NCI-H1930 (cell line): ENCODE measurements at regions not wholly inside any gene's neighbourhood (a gene's known extent, or its start where the extent isn't known, plus 50 kb on each side); places are given as distances from the start of the nearest gene placed in this dataset.

Source experiments
- DNase-seq, 2 experiments: peaks; one replicate each; lab custom pipeline; 2025; lab: John Stamatoyannopoulos, UW

DNA sequence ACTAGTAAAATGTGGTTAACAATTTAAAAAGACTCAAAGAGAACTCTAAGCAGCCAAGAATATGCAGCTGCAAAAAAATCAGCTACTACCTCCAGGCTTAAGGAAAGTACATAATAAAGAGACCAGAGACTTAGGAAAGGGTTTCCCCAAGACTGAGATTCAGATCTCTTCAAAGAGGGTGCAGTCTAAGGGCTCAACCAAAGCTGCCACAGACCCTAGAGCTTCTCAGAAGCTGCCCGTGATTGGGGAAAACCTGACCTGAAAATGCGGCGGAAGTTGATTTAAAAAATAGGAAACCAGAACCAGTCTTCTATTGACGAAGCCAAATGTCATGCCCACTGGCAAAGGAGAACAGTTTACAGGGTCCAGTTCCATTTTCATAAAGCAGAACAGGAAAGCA lies 516.8 kb upstream of the MARCKS start:
- no peak for DNase-seq

DNA sequence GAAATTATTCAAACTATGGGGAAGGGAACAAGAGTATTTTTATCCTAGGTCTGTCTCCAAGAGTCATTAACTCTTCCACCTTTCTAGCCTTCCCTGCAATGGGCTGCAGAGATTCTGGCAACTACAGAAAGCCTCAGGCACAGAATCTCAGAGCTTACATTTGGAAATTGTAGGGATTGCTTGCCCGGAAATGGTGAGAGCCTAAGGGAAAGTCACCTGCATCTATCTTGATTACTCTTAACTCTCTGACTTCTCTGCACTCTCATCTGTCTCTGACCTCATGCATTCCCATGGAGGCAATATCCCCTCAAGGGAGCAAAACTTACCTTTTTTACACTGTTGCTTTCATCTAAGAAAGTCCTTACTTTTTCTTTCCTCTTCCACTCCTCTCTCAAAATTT lies 513.2 kb upstream of the MARCKS start:
- no peak for DNase-seq

DNA sequence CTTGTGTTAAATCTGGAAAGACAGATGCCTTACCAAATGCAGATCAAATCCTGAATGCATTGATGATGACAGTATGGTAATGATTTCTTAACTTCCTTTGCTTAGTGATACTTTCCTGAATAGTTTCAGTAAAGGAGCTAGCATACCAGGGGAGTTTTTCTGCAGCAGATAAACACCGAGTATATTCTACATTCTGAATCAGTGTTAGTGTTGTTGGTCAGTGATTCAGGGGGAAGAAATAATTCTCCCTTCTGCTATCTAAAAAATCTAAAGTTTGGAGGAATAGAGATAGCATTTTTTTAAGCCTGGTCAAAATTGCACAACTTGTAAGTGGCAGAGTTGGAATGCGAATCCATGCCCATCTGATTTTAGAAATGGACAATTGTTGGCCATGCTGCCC lies 512.2 kb upstream of the MARCKS start:
- DNase-seq = no peak

GRCh38 chr6:113347436-113347835 lies 509.7 kb upstream of the MARCKS start:
- DNase-seq = no peak

DNA sequence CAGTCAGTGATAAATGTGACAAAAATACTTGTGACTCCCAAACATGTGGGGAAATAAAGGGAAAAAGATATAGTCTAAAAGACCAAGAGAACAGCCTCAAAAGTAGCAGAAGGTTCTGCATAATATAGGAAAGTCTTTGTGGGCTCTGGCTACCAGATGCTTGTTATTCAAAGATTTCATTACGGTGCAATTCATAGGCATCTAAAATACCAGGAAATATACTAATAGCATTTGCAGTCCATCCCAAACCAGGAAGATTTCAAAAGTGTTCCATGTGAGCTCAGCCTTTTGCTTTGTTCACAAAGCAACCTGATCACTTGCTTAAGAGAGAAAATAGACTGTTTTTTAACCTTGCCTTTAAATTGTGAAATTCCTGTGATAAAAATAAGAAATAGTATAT lies 506.7 kb upstream of the MARCKS start:
- no peak for DNase-seq

DNA sequence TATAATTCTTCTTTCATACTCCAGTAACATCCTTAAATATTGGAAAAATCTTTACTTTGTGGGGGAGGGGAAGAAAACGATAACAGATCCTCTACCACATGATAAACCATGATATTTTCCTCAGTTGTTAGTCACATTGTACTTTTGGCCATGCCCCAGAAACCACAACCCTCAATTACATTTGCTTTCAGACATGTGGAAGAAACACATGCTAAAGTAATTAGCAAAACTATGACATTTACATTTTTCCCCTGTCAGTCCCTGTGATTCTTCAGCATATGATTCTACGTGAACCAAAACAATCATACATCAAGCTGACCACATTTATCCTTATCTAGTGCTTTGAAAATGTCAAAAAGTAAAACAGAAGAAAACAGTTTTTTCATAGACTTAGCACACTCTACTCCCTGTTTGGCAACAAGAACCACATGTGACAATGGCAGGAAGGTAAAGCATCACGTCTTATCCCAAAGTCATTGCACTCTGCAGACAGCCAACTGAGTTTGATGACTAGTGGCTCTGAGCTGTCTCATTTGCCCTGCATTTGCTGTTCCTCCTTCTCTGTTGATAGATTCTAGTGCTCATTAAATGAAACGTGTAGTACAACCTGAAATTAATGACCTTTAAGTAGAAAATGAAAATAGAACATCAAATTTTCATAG lies 505.8 kb upstream of the MARCKS start:
- DNase-seq = no peak

GRCh38 chr6:113352029-113352801 lies 504.9 kb upstream of the MARCKS start:
- DNase-seq = no peak

DNA sequence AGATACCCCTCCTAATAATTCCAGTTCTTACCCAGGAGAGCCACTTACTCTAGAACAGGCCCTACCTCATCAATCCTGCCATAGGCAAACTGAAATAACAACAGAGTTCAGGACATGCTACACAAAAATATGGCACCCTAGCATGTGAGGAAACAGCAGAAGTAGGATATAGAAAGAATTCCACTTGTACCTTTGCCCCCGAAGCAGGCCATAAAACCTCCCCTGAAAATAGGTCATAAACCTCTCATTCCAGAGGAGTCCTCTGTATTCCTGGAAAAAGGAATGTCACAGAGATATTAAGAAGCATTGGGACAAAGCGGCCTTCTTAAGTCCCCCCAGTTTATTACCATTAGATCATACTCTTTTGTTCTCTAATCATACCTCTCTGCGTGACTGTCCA lies 504.3 kb upstream of the MARCKS start:
- no peak for DNase-seq

GRCh38 chr6:113353392-113353791 lies 503.8 kb upstream of the MARCKS start:
- DNase-seq = no peak

DNA sequence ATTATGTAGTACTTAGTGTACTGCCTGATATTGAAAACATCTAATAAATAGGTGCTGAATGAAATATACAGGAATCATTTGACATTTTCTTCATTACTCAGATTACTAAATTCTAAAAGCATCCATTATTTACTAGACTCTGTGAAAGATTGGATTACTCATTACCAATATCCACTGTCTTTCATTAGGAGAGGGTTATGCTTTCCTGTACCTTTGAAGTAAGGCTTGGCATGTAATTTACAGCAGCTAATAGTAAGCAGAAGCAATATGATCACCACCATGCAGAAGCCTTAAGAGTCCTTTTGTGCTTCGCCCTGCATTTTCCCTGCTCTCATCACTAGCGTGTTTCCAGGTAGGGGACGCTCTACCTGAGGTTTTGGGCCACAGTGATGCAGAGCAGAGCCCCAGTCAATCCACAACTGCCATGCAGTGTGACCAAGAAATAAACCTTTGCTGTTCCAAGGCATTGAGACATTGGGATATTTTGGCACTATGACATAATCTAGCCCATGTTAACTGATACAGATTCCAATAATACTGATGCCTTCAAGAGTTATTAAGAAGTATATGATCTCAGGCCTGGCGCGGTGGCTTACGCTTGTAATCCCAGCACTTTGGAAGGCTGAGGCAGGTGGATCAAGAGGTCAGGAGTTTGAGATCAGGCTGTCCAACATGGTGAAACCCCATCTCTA lies 502.8 kb upstream of the MARCKS start:
- no peak for DNase-seq

DNA sequence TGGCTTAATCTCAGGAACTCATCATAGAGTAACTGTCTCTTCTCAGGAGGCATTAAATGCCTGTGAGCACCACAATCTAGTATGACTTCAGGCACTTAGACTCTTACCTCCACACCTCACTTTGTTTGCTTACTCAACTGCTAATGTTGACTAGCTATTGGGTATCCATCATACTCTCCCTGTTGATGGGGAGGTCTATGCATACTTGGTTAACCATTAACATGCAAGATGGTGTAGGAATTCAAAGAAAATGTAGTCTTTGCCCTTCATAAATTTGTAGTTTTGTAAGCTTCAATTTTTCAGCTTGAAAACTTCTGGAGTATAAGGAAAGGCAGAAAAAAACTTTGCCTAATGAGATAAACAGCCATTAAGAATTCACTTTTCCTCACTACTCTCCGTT lies 501.0 kb upstream of the MARCKS start:
- DNase-seq = no peak

DNA sequence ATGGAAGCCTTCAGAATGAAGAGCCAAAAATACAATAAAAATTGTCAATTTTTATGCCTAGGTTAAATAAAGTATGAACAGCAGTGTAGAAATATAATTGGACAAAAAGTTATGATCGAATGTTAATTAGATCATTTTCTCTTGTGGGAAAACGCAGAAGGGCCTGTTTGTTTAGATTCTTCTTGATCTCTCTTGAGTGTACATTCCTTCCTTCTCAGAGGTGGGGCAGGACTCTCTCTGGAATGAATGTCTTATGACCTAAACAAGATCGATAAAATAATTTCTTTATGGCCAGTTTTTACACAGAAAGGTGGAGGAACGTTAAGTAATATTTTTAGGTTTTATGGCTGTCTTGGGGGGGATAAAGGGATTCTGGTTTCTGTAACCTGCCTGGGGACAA lies 500.1 kb upstream of the MARCKS start:
- no peak for DNase-seq

DNA sequence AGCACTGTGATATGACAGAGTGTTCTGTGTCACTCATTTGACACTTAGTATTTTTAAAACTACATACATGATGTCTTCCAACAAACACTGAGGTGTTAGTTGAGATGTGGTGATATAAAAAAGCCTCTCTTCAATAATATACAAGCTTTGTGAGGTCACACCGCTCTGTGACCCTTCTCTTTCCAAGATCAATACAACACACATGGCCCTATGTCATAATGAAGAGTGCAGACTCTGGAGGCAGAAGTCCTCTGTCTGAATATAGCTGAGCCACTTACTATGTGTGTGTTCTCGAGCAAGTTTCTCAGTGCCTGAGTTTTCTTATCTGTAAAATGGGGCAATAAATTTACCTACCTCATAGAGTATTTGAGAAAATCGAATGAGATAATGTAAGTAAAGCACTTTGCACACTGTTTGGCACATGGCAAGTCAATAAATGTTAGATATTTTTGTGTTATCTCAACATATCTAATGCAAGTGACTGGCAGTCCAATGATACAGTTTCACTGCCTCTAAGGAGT lies 499.0 kb upstream of the MARCKS start:
- no peak for DNase-seq

DNA sequence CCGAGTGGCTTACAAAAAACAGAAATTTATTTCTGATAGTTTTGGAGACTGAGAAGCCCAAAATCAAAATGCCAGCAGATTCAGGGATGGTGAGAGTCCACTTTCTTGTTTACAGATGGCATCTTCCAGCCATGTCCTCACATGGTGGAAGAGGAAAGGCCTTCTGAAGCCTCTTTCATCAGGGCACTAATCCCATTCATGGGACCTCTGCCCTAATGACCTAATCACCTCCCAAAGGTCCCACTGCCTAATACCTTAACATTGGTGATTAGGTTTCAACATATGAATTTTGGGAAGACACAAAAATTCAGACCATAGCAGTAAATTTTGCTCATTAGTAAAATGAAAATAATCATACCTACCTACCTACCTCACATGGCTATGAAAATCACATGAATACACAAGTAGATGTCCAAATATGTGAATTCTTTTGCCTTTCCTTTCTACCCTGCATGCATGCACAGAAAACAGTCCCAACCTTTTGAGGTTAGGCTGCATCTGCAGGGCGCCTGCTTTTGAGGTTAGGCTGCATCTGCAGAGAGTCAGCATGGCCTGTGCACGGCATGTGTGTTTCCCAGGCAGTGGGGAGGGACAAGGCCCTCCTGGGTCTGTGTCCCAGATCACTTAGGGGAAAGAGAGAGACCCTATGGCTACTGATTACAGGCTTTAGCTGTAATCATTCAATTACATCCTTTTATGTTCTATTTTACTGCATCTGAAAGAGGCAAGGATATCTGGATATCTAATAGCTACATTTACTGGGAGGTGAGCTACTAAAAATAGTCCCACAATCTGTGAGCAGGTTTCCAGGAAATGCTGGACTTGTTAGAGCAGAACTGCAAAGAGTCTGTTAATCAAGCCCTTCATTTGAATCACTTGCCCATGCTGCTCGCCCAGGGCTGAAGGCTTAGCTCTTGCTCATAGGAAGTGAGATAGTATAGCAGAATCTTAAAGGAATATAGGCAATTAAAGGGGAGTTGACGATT lies 497.7 kb upstream of the MARCKS start:
- no peak for DNase-seq

DNA sequence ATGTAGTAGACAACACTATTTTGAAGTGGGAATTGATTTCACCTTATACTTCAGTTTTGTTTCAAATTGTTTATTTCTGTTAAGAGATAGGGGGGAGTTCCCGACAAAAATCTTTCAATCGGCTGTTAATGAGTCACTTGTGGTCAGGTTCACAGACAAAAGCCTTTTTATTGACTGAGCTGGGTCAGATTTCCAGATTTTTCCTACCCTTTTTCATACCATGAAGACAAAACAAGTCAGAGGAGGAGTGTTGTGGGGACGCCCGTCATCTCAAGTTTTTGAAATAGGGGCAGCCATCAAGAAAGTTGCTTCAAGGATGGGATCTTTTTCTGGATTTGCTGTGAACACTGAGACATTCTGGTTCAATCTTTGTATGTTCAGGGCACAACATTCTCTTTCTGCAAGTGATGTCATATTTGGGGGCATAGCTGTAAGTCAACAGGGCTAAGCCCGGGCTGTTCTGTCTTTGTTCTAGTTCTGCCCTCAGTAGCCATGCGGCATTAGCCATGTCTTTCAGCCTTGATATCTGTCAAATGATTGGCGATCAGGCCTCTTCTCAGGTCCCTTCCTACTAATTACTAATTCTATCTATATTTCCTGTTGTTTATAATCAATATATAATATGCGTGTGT lies 496.0 kb upstream of the MARCKS start:
- DNase-seq = no peak

- DNase-seq = no peak
Measured at GRCh38 chr6:113362301-113363047, 494.7 kb upstream of the MARCKS start.

GRCh38 chr6:113363048-113363798 lies 493.9 kb upstream of the MARCKS start:
- DNase-seq = no peak

DNA sequence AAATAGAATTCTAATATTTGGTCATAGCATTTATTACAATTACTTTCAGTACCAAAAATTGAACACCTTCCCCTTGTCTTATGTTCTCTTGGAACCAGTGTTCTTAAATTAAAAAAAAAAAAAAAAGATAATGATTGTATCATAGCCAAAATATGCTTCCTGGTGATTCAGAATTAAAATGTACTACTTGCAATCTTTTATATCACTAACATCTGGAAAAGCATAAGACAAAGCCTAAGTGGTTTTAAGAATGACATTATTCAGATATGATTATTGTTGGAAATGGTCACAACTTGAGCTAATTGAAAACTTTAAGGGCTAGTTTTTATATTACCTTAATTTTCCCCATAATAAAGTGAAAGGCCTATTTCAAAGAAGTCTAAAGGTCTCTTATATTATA lies 493.3 kb upstream of the MARCKS start:
- DNase-seq = no peak

GRCh38 chr6:113364766-113365165 lies 492.4 kb upstream of the MARCKS start:
- no peak for DNase-seq

GRCh38 chr6:113365191-113365590 lies 492.0 kb upstream of the MARCKS start:
- no peak for DNase-seq
